ENCODE measurements at regions not wholly inside any gene's neighbourhood (a gene's known extent, or its start where the extent isn't known, plus 50 kb on each side); places are given as distances from the start of the nearest gene placed in this dataset.
"Not testable (repeated sequence)": the region's sequence is repeated elsewhere in the genome, so short reads cannot be mapped to it uniquely, and the experiment has no call there.

GRCh38 chr7:24140001-24140400, 144.0 kb upstream of the NPY start:
- DNase-seq, result no peak

- DNase-seq, result no peak
These were observed 142.0 kb upstream of the NPY start for GRCh38 chr7:24141874-24142509.

- no peak for DNase-seq
These were observed 140.4 kb upstream of the NPY start for GRCh38 chr7:24143547-24143946.

GRCh38 chr7:24151944-24152343, 132.0 kb upstream of the NPY start:
- DNase-seq, result no peak

GRCh38 chr7:24152356-24152755, 131.6 kb upstream of the NPY start:
- no peak for DNase-seq

GRCh38 chr7:24152877-24153472, 131.0 kb upstream of the NPY start:
- DNase-seq, result no peak

- no peak for DNase-seq
These were observed 126.3 kb upstream of the NPY start for GRCh38 chr7:24157666-24158065.

- DNase-seq, result no peak
These were observed 125.0 kb upstream of the NPY start for GRCh38 chr7:24158975-24159374.

- DNase-seq, result no peak
These were observed 119.6 kb upstream of the NPY start for GRCh38 chr7:24164401-24164800.

GRCh38 chr7:24169077-24169624, 114.8 kb upstream of the NPY start:
- DNase-seq, result no peak

- not testable (repeated sequence) for DNase-seq
These were observed 112.0 kb upstream of the NPY start for GRCh38 chr7:24171951-24172350.

GRCh38 chr7:24172856-24173255, 111.1 kb upstream of the NPY start:
- DNase-seq, result no peak

GRCh38 chr7:24175603-24176002, 108.4 kb upstream of the NPY start:
- no peak for DNase-seq

GRCh38 chr7:24178811-24179570, 105.0 kb upstream of the NPY start:
- DNase-seq, result no peak

- DNase-seq, result no peak
These were observed 92.6 kb upstream of the NPY start for GRCh38 chr7:24191362-24191761.

GRCh38 chr7:24192053-24192452, 91.9 kb upstream of the NPY start:
- no peak for DNase-seq

GRCh38 chr7:24192691-24193090, 91.3 kb upstream of the NPY start:
- no peak for DNase-seq

- no peak for DNase-seq
These were observed 86.1 kb upstream of the NPY start for GRCh38 chr7:24197852-24198251.

- DNase-seq, result no peak
These were observed 84.0 kb upstream of the NPY start for GRCh38 chr7:24199978-24200377.

- no peak for DNase-seq
These were observed 83.5 kb upstream of the NPY start for GRCh38 chr7:24200407-24200966.

GRCh38 chr7:24201226-24201625, 82.8 kb upstream of the NPY start:
- DNase-seq, result no peak

- no peak for DNase-seq
These were observed 71.9 kb upstream of the NPY start for GRCh38 chr7:24212073-24212472.

- no peak for DNase-seq
These were observed 70.7 kb upstream of the NPY start for GRCh38 chr7:24213311-24213710.

- no peak for DNase-seq
These were observed 69.3 kb upstream of the NPY start for GRCh38 chr7:24214670-24215069.
